H9 (cell line): ENCODE measurements at regions not wholly inside any gene's neighbourhood (a gene's known extent, or its start where the extent isn't known, plus 50 kb on each side); places are given as distances from the start of the nearest gene placed in this dataset.

Experiments
- DNase-seq: peaks from one replicate; pipeline ENCODE4 v3.0.0-alpha.2; 2017
- H2AFZ ChIP-seq: one replicate; pipeline ENCODE4 v1.6.1; 2013; ENCODE audit warnings: mild to moderate bottlenecking, low read length, control low read depth, moderate library complexity
- H2AK5ac ChIP-seq: 2 replicates; pipeline ENCODE4 v1.6.1; 2013; ENCODE audit warnings: low read length, control low read depth, mixed read lengths; ENCODE audit not compliant: insufficient read length
- H2BK120ac ChIP-seq: one replicate; pipeline ENCODE4 v1.6.1; 2013; ENCODE audit warnings: low read depth, mild to moderate bottlenecking, low read length, control low read depth, inconsistent platforms; ENCODE audit not compliant: poor library complexity, severe bottlenecking
- H2BK12ac ChIP-seq: 2 replicates; pipeline ENCODE4 v1.6.1; 2013; ENCODE audit warnings: low read length, control low read depth, mixed read lengths, low read depth; ENCODE audit not compliant: insufficient read length
- H2BK15ac ChIP-seq: 2 replicates; pipeline ENCODE4 v1.6.1; 2013; ENCODE audit warnings: low read depth, low read length, control low read depth
- H2BK20ac ChIP-seq: one replicate; pipeline ENCODE4 v1.6.1; 2013; ENCODE audit warnings: low read depth, mild to moderate bottlenecking, low read length, control low read depth, inconsistent platforms; ENCODE audit not compliant: poor library complexity, severe bottlenecking
- H2BK5ac ChIP-seq: 2 replicates; pipeline ENCODE4 v1.6.1; 2013; ENCODE audit warnings: low read length, control low read depth, mixed read lengths; ENCODE audit not compliant: insufficient read length
- H3K14ac ChIP-seq: 2 replicates; pipeline ENCODE4 v1.6.1; 2013; ENCODE audit warnings: low read length, control low read depth; ENCODE audit not compliant: insufficient read depth
- H3K18ac ChIP-seq: 2 replicates; pipeline ENCODE4 v1.6.1; 2013; ENCODE audit warnings: low read depth, mild to moderate bottlenecking, mixed read lengths, low read length, control low read depth; ENCODE audit not compliant: insufficient read length
- H3K23ac ChIP-seq: 2 replicates; pipeline ENCODE4 v1.6.1; 2013; ENCODE audit warnings: low read length, control low read depth, mixed read lengths, low read depth; ENCODE audit not compliant: insufficient read length
- H3K23me2 ChIP-seq: 2 replicates; pipeline ENCODE4 v1.6.1; 2013; ENCODE audit warnings: low read depth, mild to moderate bottlenecking, mixed read lengths, low read length, control low read depth; ENCODE audit not compliant: insufficient read length, poor library complexity, severe bottlenecking
- H3K27ac ChIP-seq: 2 replicates; pipeline ENCODE4 v1.5.1; 2013; ENCODE audit warnings: low read length, control low read depth, mixed read lengths, low read depth; ENCODE audit not compliant: insufficient read length
- H3K27me3 ChIP-seq: 2 replicates; pipeline ENCODE4 v1.6.1; 2013; ENCODE audit warnings: low read length, control low read depth, inconsistent platforms; ENCODE audit not compliant: insufficient read depth
- H3K4ac ChIP-seq: 2 replicates; pipeline ENCODE4 v1.6.1; 2013; ENCODE audit warnings: low read depth, mild to moderate bottlenecking, control low read depth, inconsistent platforms, low read length, moderate library complexity
- H3K4me1 ChIP-seq: 2 replicates; pipeline ENCODE4 v1.6.1; 2013; ENCODE audit warnings: low read length, control low read depth, inconsistent platforms; ENCODE audit not compliant: insufficient read depth
- H3K4me2 ChIP-seq: 2 replicates; pipeline ENCODE4 v1.6.1; 2013; ENCODE audit warnings: low read length, control low read depth, mixed read lengths; ENCODE audit not compliant: insufficient read length, insufficient read depth
- H3K56ac ChIP-seq: 2 replicates; pipeline ENCODE4 v1.6.1; 2013; ENCODE audit warnings: low read depth, mild to moderate bottlenecking, mixed read lengths, low read length, control low read depth; ENCODE audit not compliant: insufficient read length
- H3K79me1 ChIP-seq: 2 replicates; pipeline ENCODE4 v1.6.1; 2013; ENCODE audit warnings: low read depth, mild to moderate bottlenecking, moderate library complexity, low read length, control low read depth, inconsistent platforms; ENCODE audit not compliant: insufficient read depth, poor library complexity, severe bottlenecking
- H3K79me2 ChIP-seq: 2 replicates; pipeline ENCODE4 v1.6.1; 2013; ENCODE audit warnings: low read length, control low read depth, inconsistent platforms; ENCODE audit not compliant: insufficient read depth
- H3K9ac ChIP-seq: 2 replicates; pipeline ENCODE4 v1.6.1; 2013; ENCODE audit warnings: low read length, control low read depth, mixed read lengths; ENCODE audit not compliant: insufficient read length; ENCODE audit errors: extremely low read depth
- H3K9me3 ChIP-seq: one replicate; pipeline ENCODE4 v1.6.1; 2013; ENCODE audit warnings: low read depth, low read length, inconsistent platforms; ENCODE audit not compliant: control insufficient read depth
- H3T11ph ChIP-seq: one replicate; pipeline ENCODE4 v1.6.1; 2013; ENCODE audit warnings: mild to moderate bottlenecking, low read length, control low read depth, inconsistent platforms
- H4K20me1 ChIP-seq: one replicate; pipeline ENCODE4 v1.6.1; 2013; ENCODE audit not compliant: control insufficient read depth, insufficient read length, insufficient read depth
- H4K5ac ChIP-seq: 2 replicates; pipeline ENCODE4 v1.6.1; 2013; ENCODE audit warnings: low read depth, mild to moderate bottlenecking, mixed read lengths, low read length, control low read depth; ENCODE audit not compliant: insufficient read length
- H4K8ac ChIP-seq: replicated peaks from 2 replicates; pipeline ENCODE4 v1.6.1; 2013; ENCODE audit warnings: low read length, control low read depth, mixed read lengths, low read depth; ENCODE audit not compliant: insufficient read length
- H4K91ac ChIP-seq: 2 replicates; pipeline ENCODE4 v1.6.1; 2013; ENCODE audit warnings: low read depth, mild to moderate bottlenecking, moderate library complexity, mixed read lengths, low read length, control low read depth; ENCODE audit not compliant: insufficient read length
- H3K27ac Mint-ChIP-seq, 3 experiments: 2 replicates in 2 of 3; 3 replicates in 1 of 3; pipeline ENCODE4 v1.8.0; 2020 to 2021; ENCODE audit warnings: mixed read lengths in 3 of 3, mild to moderate bottlenecking in 1 of 3, moderate library complexity in 1 of 3
- H3K27me3 Mint-ChIP-seq: 2 replicates; pipeline ENCODE4 v1.8.0; 2021; ENCODE audit warnings: low read depth, mild to moderate bottlenecking, moderate library complexity, mixed read lengths
- H3K36me3 Mint-ChIP-seq, 3 experiments: 2 replicates in 2 of 3; 3 replicates in 1 of 3; pipeline ENCODE4 v1.8.0; 2020 to 2021; ENCODE audit warnings: low read depth in 3 of 3, mixed read lengths in 3 of 3; ENCODE audit not compliant: insufficient read depth in 1 of 3
- H3K4me1 Mint-ChIP-seq, 2 experiments: 2 replicates each; pipeline ENCODE4 v1.8.0; 2020; ENCODE audit warnings: mixed read lengths in 2 of 2
- H3K4me3 Mint-ChIP-seq, 2 experiments: 2 replicates in 1 of 2; 3 replicates in 1 of 2; pipeline ENCODE4 v1.8.0; 2020 to 2021; ENCODE audit warnings: mild to moderate bottlenecking in 2 of 2, mixed read lengths in 2 of 2, moderate library complexity in 1 of 2
- H3K9me3 Mint-ChIP-seq, 2 experiments: 2 replicates in 1 of 2; 3 replicates in 1 of 2; pipeline ENCODE4 v1.8.0; 2020; ENCODE audit warnings: mild to moderate bottlenecking in 2 of 2, mixed read lengths in 2 of 2, moderate library complexity in 1 of 2
- CTCF ChIP-seq: fragments of 200-600 bp; sonication (generic); conservative IDR thresholded peaks from 3 replicates; pipeline ENCODE4 v1.8.0; 2021; ENCODE audit warnings: antibody characterized with exemption, mild to moderate bottlenecking
- WGBS: extraction: QIAGEN DNeasy Blood & Tissue Kit; methylation state at CpG from one replicate; pipeline ENCODE4 v1.1.7; 2013; ENCODE audit warnings: missing lambda C conversion rate, low lambda C conversion rate, mixed read lengths; ENCODE audit not compliant: insufficient read length; ENCODE audit errors: extremely low coverage; 5-methylcytosine and 5-hydroxymethylcytosine counted together

GRCh38 chr5:168177831-168178450 lies 113.5 kb upstream of the WWC1 start:
- Mint-ChIP-seq H3K4me1 (peaks cover 23 to 32% of the 10 kb centered on the region in 2 experiments), H3K27ac (peak overlapping the region in 2 of 3 experiments; percentile 9 to 29; a peak in 2 of 7 replicates), H3K36me3 (no peaks in the 10 kb centered on the region; a peak in 1 of 7 replicates), H3K9me3 (no peaks in the 10 kb centered on the region), H3K27me3 (no peaks in the 10 kb centered on the region; the same call in 1 of the 2 replicates), H3K4me3 (no peak overlapping the region)
- Histone ChIP-seq H3K27me3 (no peaks in the 10 kb centered on the region), H3K14ac (no peak overlapping the region), H3K23me2 (no peaks in the 10 kb centered on the region), H3K18ac (no peak overlapping the region), H3K9me3 (no peaks in the 10 kb centered on the region), H3K4me2 (no peak overlapping the region), H2BK20ac (no peak overlapping the region), H3K23ac (no peak overlapping the region), H4K5ac (no peak overlapping the region), H2AK5ac (no peak overlapping the region), H2BK5ac (no peak overlapping the region), H3K4ac (no peak overlapping the region), H3T11ph (no peak overlapping the region), H4K91ac (no peak overlapping the region), H3K79me1 (no peaks in the 10 kb centered on the region), H2BK12ac (no peak overlapping the region), H3K4me1 (peaks cover 4% of the 10 kb centered on the region; the same call in 1 of the 2 replicates), H3K79me2 (no peaks in the 10 kb centered on the region), H4K8ac (no peak overlapping the region), H3K56ac (no peak overlapping the region), H4K20me1 (no peaks in the 10 kb centered on the region), H2BK15ac (no peak overlapping the region), H2BK120ac (no peak overlapping the region), H3K27ac (no peak overlapping the region), H2AFZ (no peak overlapping the region), H3K9ac (no peak overlapping the region)
- no CpG with 5 or more reads among the region's 14 CpGs for WGBS
- peak; percentile 49 for DNase-seq
- TF ChIP-seq CTCF = no peak
